ENCODE measurements at regions not wholly inside any gene's neighbourhood (a gene's known extent, or its start where the extent isn't known, plus 50 kb on each side); places are given as distances from the start of the nearest gene placed in this dataset.
"Not testable (repeated sequence)": the region's sequence is repeated elsewhere in the genome, so short reads cannot be mapped to it uniquely, and the experiment has no call there.

- no peak for DNase-seq (ENCODE audit: extremely low spot score, insufficient read length, low read depth)
- FAIRE-seq, result no peak
Measured at GRCh38 chr5:116750631-116751580, 176.3 kb upstream of the SEMA6A start.

- no peak for DNase-seq (ENCODE audit: extremely low spot score, insufficient read length, low read depth)
- FAIRE-seq, result no peak
Measured at GRCh38 chr5:116747881-116748280, 173.3 kb upstream of the SEMA6A start.

GRCh38 chr5:116746668-116747067, 172.0 kb upstream of the SEMA6A start:
- DNase-seq (ENCODE audit: extremely low spot score, insufficient read length, low read depth) (no peak), FAIRE-seq (no peak)

GRCh38 chr5:116740771-116741170, 166.1 kb upstream of the SEMA6A start:
- no peak for FAIRE-seq
- no peak for DNase-seq (ENCODE audit: extremely low spot score, insufficient read length, low read depth)

- FAIRE-seq, result no peak
- DNase-seq (ENCODE audit: extremely low spot score, insufficient read length, low read depth), result no peak
Measured at GRCh38 chr5:116739571-116739970, 164.9 kb upstream of the SEMA6A start.

- FAIRE-seq, result no peak
- DNase-seq (ENCODE audit: extremely low spot score, insufficient read length, low read depth), result no peak
Measured at GRCh38 chr5:116738615-116739261, 164.1 kb upstream of the SEMA6A start.

GRCh38 chr5:116738239-116738614, 163.6 kb upstream of the SEMA6A start:
- FAIRE-seq, result no peak
- no peak for DNase-seq (ENCODE audit: extremely low spot score, insufficient read length, low read depth)

GRCh38 chr5:116736671-116737070, 162.0 kb upstream of the SEMA6A start:
- no peak for FAIRE-seq
- DNase-seq (ENCODE audit: extremely low spot score, insufficient read length, low read depth), result no peak

- DNase-seq (ENCODE audit: extremely low spot score, insufficient read length, low read depth) (no peak), FAIRE-seq (no peak)
Measured at GRCh38 chr5:116733991-116734975, 159.7 kb upstream of the SEMA6A start.

GRCh38 chr5:116732591-116732990, 158.0 kb upstream of the SEMA6A start:
- DNase-seq (ENCODE audit: extremely low spot score, insufficient read length, low read depth), result no peak
- FAIRE-seq, result no peak

- no peak for DNase-seq (ENCODE audit: extremely low spot score, insufficient read length, low read depth)
- FAIRE-seq, result no peak
Measured at GRCh38 chr5:116731432-116731831, 156.8 kb upstream of the SEMA6A start.

- FAIRE-seq, result no peak
- no peak for DNase-seq (ENCODE audit: extremely low spot score, insufficient read length, low read depth)
Measured at GRCh38 chr5:116730706-116731105, 156.1 kb upstream of the SEMA6A start.

- FAIRE-seq (no peak), DNase-seq (ENCODE audit: extremely low spot score, insufficient read length, low read depth) (no peak)
Measured at GRCh38 chr5:116730185-116730584, 155.6 kb upstream of the SEMA6A start.

GRCh38 chr5:116727248-116727647, 152.6 kb upstream of the SEMA6A start:
- DNase-seq (ENCODE audit: extremely low spot score, insufficient read length, low read depth) (no peak), FAIRE-seq (no peak)

GRCh38 chr5:116726180-116726579, 151.6 kb upstream of the SEMA6A start:
- DNase-seq (ENCODE audit: extremely low spot score, insufficient read length, low read depth); FAIRE-seq: not testable (repeated sequence)

- FAIRE-seq (no peak), DNase-seq (ENCODE audit: extremely low spot score, insufficient read length, low read depth) (no peak)
Measured at GRCh38 chr5:116724971-116725370, 150.3 kb upstream of the SEMA6A start.

GRCh38 chr5:116722651-116723050, 148.0 kb upstream of the SEMA6A start:
- DNase-seq (ENCODE audit: extremely low spot score, insufficient read length, low read depth), result no peak
- no peak for FAIRE-seq

- FAIRE-seq, result no peak
- DNase-seq (ENCODE audit: extremely low spot score, insufficient read length, low read depth), result no peak
Measured at GRCh38 chr5:116719106-116719505, 144.5 kb upstream of the SEMA6A start.

- DNase-seq (ENCODE audit: extremely low spot score, insufficient read length, low read depth) (no peak), FAIRE-seq (peak; percentile 47)
Measured at GRCh38 chr5:116718317-116718716, 143.7 kb upstream of the SEMA6A start.

- DNase-seq (ENCODE audit: extremely low spot score, insufficient read length, low read depth), result no peak
- peak; percentile 81 for FAIRE-seq
Measured at GRCh38 chr5:116709082-116709481, 134.5 kb upstream of the SEMA6A start.

Data from GM18507 (cell line).